Limb (tissue), 2 donors: ENCODE measurements at regions not wholly inside any gene's neighbourhood (a gene's known extent, or its start where the extent isn't known, plus 50 kb on each side); places are given as distances from the start of the nearest gene placed in this dataset.

ENCODE experiments used
- DNase-seq, 2 donors: peaks; one replicate each; pipeline ENCODE4 v3.0.0-alpha.2; 2016; ENCODE audit errors: extremely low spot score in 2 of 2

DNA sequence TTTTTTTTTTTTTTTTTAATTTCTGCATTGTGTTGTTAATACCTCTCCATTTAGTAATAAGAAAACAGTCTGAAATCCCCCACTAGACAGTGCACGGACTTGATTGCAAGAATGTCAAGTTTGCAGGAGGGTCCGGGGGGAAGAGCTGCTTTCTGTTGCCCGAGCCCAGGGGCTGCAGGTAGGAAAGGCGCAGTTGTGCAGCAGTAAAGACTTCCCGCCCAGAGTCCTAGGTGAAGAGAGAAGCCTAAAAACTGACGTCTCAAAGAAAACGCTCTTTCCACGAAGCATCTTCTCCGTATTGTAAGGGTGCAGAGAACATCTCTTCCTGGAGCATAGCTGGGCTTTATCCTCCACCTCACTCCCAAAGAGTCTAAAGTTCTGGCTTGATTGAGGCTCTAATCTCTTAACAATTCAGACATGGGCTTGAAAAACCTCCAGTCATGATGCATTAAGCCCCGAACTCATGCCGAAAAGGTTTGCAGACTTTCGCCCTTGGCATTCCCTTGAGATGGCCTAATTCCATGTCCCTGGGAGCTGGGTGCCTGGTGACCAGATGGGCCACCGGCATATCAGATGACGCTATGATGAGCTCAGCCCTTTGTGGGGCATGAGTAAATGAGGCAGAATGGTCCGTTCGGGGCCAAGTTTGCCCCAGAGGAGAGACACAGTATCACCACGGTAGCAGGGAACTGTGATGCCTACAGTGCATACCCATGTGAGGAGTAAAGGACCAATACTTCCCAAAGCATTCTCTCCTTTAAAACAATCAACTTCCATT is 436.2 kb upstream of the ZFHX3 start:
- peak in 1 of 2 donors; percentile 35 for DNase-seq

GRCh38 chr16:73483076-73483791 is 435.3 kb upstream of the ZFHX3 start:
- peak; percentile 55 to 68 for DNase-seq

GRCh38 chr16:73482310-73482709 is 434.4 kb upstream of the ZFHX3 start:
- DNase-seq = no peak

DNA sequence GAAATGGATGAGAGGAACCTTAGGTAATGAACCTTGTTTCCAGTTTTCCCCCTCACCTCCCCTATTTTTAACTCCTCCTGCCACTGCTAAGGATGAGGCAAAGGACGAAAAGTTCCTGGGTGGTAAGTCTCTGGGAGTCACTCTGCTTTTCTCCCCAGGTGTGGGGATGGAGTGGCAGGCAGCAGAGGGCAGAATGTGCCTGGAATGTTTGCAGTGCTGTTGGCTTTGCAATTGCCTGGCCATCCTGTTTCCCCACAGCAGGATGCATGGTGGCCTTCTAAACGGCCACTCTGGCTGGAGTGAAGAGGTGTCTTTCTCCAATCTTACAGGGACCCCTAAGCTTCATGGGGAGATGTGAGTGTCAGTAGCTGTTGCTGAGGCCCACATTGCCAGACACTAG is 432.5 kb upstream of the ZFHX3 start:
- no peak for DNase-seq

DNA sequence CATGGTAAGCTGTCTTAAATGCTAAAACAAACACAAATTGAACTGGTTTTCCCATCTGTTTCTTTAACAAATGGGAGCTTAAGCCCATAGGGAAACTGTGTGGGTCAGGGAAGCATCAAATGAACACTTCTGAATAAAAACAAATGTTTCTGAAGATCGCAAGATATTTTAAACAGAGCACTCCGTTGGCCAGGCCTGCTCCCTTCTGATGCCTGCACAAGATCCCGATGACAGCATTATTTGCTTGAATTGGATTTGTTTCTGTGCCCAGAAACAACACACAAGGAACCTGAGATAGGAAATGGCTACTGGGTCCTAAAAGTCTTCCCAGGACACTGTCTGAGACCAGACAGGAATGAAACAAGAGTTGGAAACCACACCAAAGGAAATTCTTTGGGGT is 425.8 kb upstream of the ZFHX3 start:
- peak in 1 of 2 donors; percentile 14 for DNase-seq

DNA sequence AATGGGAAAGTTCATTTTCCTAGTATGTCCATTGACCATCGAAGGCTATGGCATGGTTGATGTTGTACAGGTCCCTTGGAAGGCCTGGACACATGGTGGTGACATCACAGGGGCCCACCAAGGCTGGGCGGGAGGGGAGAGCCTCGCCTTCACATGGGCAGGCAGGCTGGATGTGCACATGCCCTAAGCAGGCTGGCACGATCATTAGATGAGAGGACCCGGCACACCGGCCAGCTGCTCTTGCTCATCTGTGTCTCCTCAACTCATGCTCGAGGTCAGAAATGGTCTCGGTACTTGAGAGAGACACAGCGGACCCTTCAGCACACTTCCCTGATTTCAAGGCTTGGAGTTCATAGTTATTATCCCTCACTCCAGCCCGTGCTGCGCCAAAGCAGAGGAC is 416.9 kb upstream of the ZFHX3 start:
- no peak for DNase-seq

- no peak for DNase-seq
These were observed 411.7 kb upstream of the ZFHX3 start for GRCh38 chr16:73459586-73459985.

GRCh38 chr16:73457851-73458250 is 409.9 kb upstream of the ZFHX3 start:
- no peak for DNase-seq

- DNase-seq = no peak
These were observed 401.0 kb upstream of the ZFHX3 start for GRCh38 chr16:73448970-73449369.

DNA sequence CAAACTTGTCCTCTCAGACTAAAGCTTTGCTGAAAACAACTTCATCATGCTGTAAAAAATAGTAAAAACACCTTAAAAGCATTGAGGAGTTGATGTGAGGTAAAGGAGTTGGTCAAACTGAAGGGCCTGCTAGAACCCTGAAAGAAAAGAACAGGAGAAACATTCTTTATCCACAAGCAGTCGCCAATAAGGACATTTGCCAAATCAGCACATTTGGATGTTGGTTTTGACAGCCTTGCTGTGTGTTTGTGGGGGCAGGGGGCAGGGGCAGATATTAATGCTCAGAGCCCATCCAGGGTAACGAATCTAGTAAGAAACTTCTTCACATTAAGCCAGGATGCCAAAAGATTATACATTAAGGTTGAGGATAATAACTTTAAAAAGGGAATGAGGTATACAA is 399.9 kb upstream of the ZFHX3 start:
- DNase-seq = no peak

- no peak for DNase-seq
These were observed 386.7 kb upstream of the ZFHX3 start for GRCh38 chr16:73434621-73435020.

GRCh38 chr16:73433731-73434307 is 385.9 kb upstream of the ZFHX3 start:
- DNase-seq = no peak

GRCh38 chr16:73432850-73433730 is 385.2 kb upstream of the ZFHX3 start:
- DNase-seq = no peak

GRCh38 chr16:73430138-73430537 is 382.2 kb upstream of the ZFHX3 start:
- DNase-seq = no peak

- DNase-seq = no peak
These were observed 380.2 kb upstream of the ZFHX3 start for GRCh38 chr16:73428121-73428520.

GRCh38 chr16:73427164-73427563 is 379.2 kb upstream of the ZFHX3 start:
- DNase-seq = no peak

DNA sequence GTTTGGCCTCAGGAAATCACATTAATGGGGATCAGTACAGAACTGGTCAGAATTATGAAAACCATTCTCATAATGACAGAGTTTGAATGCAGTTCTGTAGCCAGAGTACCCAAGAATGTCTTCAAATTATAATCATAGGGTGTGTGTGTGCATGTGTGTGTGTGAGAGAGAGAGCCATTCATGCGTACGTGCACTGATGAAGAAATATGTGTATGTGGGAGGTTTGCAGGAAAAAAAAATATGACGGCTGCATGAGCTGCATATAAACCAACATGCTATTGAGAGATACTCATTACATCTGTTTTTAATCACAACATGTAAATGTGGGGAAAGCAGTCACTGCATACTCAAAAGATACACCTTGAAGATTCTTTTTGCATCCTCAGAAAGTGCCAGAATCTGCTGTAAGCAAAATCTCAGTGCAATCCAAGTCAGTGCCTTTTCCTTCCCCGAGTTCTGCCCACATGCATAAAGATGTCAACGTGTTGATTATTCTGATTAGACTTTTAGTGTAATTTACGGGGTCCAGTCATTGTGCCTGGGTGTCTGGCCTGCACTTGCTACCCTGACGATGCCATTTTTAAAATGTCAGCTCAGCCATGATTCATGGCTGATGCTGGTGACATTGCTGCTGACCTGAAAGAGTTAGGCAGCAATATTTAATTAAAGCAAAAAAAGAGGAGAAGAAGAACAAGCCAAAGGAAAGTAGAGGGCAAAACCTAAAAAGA is 378.7 kb upstream of the ZFHX3 start:
- DNase-seq = no peak

GRCh38 chr16:73420676-73421075 is 372.7 kb upstream of the ZFHX3 start:
- no peak for DNase-seq

DNA sequence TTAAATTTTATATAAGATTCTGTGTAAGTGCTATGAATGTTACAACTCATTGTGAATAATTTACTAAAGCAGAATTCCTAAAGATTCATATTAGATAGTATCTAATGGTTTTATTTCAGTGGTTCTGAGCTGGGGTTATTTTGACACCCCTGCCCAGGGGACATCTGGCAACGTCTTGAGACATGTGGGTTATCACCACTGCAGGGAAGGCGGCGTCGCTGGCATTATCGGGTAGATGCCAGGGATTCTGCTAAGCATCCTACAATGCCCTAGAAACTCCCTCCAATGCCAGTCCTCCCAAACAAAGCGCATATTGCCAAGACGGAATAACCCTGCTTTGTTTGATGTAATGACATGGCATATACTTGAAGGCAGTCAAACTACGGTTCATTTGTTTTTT is 372.3 kb upstream of the ZFHX3 start:
- DNase-seq = no peak

- no peak for DNase-seq
These were observed 370.8 kb upstream of the ZFHX3 start for GRCh38 chr16:73418691-73419090.

DNA sequence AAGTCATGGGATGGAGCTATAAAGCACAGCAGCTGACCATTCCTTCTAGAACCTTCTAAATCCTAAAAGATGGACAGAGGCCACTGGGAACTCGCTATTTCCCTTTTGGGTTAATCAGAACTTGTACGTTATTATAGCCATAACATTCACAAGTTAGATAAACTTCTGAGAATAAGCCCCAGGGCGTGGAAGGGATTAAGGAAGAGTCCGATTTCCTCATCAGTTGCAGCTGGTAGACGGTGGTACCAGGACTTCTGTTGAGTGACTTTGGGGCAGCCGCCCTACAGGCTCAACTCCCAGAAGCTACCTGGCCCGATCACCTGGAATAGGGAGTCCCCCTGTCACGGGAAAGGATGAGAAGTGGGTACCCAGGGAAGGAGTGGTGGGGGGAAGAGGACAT is 370.1 kb upstream of the ZFHX3 start:
- no peak for DNase-seq
